ENCODE measurements at regions not wholly inside any gene's neighbourhood (a gene's known extent, or its start where the extent isn't known, plus 50 kb on each side); places are given as distances from the start of the nearest gene placed in this dataset.

GRCh38 chr21:35113064-35113463 is 64.0 kb upstream of the RUNX1 start:
- intact Hi-C loops (cut with micrococcal nuclease) (no loop called here), dilution Hi-C loops (cut with MboI; ENCODE audit: extremely low pct_ligation_motif_present, low sequenced_read_pairs) (no loop called here)
- FAIRE-seq (no peak), DNase-seq (ENCODE audit: low read depth, low spot score) (no peak)
- H3K27ac ChIP-seq (ENCODE audit: insufficient read depth, low read depth, low read length), result no peak overlapping the region
- H3K36me3 ChIP-seq (ENCODE audit: control insufficient read depth in 2 of 2, extremely low read depth in 1 of 2, insufficient read depth in 2 of 2, low read length in 2 of 2), result no peaks in the 10 kb centered on the region
- no peaks in the 10 kb centered on the region for H3K79me2 ChIP-seq (ENCODE audit: control insufficient read depth, insufficient read depth, low read length)
- H3K9me1 ChIP-seq (replicated peaks; ENCODE audit: control insufficient read depth, extremely low read depth, insufficient read depth, low read length), result no peaks in the 10 kb centered on the region
- H3K4me1 ChIP-seq (ENCODE audit: control insufficient read depth, extremely low read depth, insufficient read depth, low read length), result no peaks in the 10 kb centered on the region
- H4K20me1 ChIP-seq (replicated peaks; ENCODE audit: control insufficient read depth, extremely low read depth, insufficient read depth, low read length), result no peaks in the 10 kb centered on the region
- no peaks in the 10 kb centered on the region for H3K27me3 ChIP-seq (ENCODE audit: control insufficient read depth in 2 of 2, insufficient read depth in 2 of 2, low read length in 2 of 2)
- no peak overlapping the region for H2AFZ ChIP-seq (ENCODE audit: low read depth, low read length)
- ChIA-PET CTCF (no interaction called here), POLR2A (no interaction called here)
- no peak overlapping the region for H3K9ac ChIP-seq (replicated peaks; ENCODE audit: extremely low read depth, insufficient read depth, low read length)
- H3K4me2 ChIP-seq (ENCODE audit: insufficient read depth, low read length), result no peak overlapping the region
- H3K9me3 ChIP-seq (replicated peaks; ENCODE audit: control insufficient read depth, insufficient read depth, low read length), result no peaks in the 10 kb centered on the region
- TF ChIP-seq FOS (IDR thresholded peaks at IDR 0.05; ENCODE audit: borderline replicate concordance, insufficient read depth, low read length) (no peak), EZH2 (IDR thresholded peaks at IDR 0.05; ENCODE audit: borderline replicate concordance, low read depth, low read length, severe bottlenecking) (no peak), GATA2 (IDR thresholded peaks at IDR 0.05; ENCODE audit: insufficient read depth, insufficient read length, low read depth, low read length) (no peak), MYC (IDR thresholded peaks at IDR 0.05; ENCODE audit: low read depth, low read length) (no peak), MAX (IDR thresholded peaks at IDR 0.05; ENCODE audit: insufficient read depth, insufficient read length) (no peak), POLR2AphosphoS5 (IDR thresholded peaks at IDR 0.05; ENCODE audit: insufficient read depth, low read depth, low read length) (no peak), POLR2A (IDR thresholded peaks at IDR 0.05; ENCODE audit: low read depth, low read length) (no peak), JUN (IDR thresholded peaks at IDR 0.05; ENCODE audit: borderline replicate concordance, insufficient read depth, insufficient read length, low read depth) (no peak)
- TF ChIP-seq, protein P1, sequence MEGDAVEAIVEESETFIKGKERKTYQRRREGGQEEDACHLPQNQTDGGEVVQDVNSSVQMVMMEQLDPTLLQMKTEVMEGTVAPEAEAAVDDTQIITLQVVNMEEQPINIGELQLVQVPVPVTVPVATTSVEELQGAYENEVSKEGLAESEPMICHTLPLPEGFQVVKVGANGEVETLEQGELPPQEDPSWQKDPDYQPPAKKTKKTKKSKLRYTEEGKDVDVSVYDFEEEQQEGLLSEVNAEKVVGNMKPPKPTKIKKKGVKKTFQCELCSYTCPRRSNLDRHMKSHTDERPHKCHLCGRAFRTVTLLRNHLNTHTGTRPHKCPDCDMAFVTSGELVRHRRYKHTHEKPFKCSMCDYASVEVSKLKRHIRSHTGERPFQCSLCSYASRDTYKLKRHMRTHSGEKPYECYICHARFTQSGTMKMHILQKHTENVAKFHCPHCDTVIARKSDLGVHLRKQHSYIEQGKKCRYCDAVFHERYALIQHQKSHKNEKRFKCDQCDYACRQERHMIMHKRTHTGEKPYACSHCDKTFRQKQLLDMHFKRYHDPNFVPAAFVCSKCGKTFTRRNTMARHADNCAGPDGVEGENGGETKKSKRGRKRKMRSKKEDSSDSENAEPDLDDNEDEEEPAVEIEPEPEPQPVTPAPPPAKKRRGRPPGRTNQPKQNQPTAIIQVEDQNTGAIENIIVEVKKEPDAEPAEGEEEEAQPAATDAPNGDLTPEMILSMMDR (IDR thresholded peaks at IDR 0.05; ENCODE audit: extremely low read depth in 1 of 2, insufficient read depth in 1 of 2, low read depth in 1 of 2, low read length in 2 of 2), result no peak
- no peak overlapping the region for H3K4me3 ChIP-seq (replicated peaks in 1 of 3; ENCODE audit: insufficient read depth in 1 of 3, low read depth in 1 of 3, low read length in 3 of 3)
- no TSS peak for BruUV-seq (replicated peaks)

Measured in endothelial cell of umbilical vein (primary cell).